ENCODE measurements at regions not wholly inside any gene's neighbourhood (a gene's known extent, or its start where the extent isn't known, plus 50 kb on each side); places are given as distances from the start of the nearest gene placed in this dataset.

DNA sequence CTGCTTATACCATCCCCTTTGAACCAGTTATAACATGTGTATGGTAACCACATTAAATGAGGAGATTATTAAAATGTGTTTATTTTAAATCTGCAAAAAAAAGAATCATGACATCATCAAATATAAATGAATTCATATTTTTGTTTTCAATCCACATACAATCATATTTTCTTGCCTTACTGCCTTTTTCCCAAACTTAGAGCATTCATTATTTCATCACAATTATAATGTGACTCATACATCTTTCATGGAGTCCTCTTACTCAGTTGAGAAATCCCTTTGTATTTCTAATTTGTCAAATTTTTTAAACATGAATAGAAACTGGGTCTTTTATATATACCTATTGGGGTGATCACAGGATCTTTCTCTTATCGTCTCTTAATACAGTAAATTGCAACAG is 909.6 kb downstream of the DSC3 start:
- no peaks in the 10 kb centered on the region for H3K9me3 ChIP-seq (ENCODE audit: control insufficient read depth, low read depth, low read length)

More for the DNA sequence above, 909.6 kb downstream of the DSC3 start:
- Mint-ChIP-seq H3K27ac (no peak overlapping the region), H3K9me3 (peaks cover 0 to 5% of the 10 kb centered on the region in 2 experiments; a peak in 2 of 5 replicates), H3K4me1 (no peaks in the 10 kb centered on the region), H3K4me3 (no peak overlapping the region), H3K36me3 (ENCODE audit: insufficient read depth in 1 of 3, low read depth in 3 of 3) (no peaks in the 10 kb centered on the region; a peak in 1 of 7 replicates), H3K27me3 (ENCODE audit: low read depth) (no peaks in the 10 kb centered on the region)
- H2AFZ ChIP-seq (ENCODE audit: low read length) = no peak overlapping the region
- H3K18ac ChIP-seq (ENCODE audit: insufficient read length, low read depth, low read length) = no peak overlapping the region
- no peak overlapping the region for H2AK5ac ChIP-seq (ENCODE audit: insufficient read length, low read length)
- no peak overlapping the region for H3K23ac ChIP-seq (ENCODE audit: insufficient read length, low read depth, low read length)
- H3K4me2 ChIP-seq (ENCODE audit: insufficient read depth, insufficient read length, low read length) = no peak overlapping the region
- no peak overlapping the region for H3K14ac ChIP-seq (ENCODE audit: insufficient read depth, low read length)
- H4K91ac ChIP-seq (ENCODE audit: insufficient read length, low read depth, low read length) = no peak overlapping the region
- no peaks in the 10 kb centered on the region for H3K27me3 ChIP-seq (ENCODE audit: insufficient read depth, low read length)
- no peaks in the 10 kb centered on the region for H3K23me2 ChIP-seq (ENCODE audit: insufficient read length, low read depth, low read length, poor library complexity, severe bottlenecking)
- no peak overlapping the region for H2BK15ac ChIP-seq (ENCODE audit: low read depth, low read length)
- no peak overlapping the region for H4K8ac ChIP-seq (replicated peaks; ENCODE audit: insufficient read length, low read depth, low read length)
- H3K4ac ChIP-seq (ENCODE audit: low read depth, low read length) = no peak overlapping the region
- H2BK5ac ChIP-seq (ENCODE audit: insufficient read length, low read length) = no peak overlapping the region
- H3K79me2 ChIP-seq (ENCODE audit: insufficient read depth, low read length) = no peaks in the 10 kb centered on the region
- no CpG with 5 or more reads among the region's 1 CpG for whole genome bisulfite sequencing (ENCODE audit: extremely low coverage, insufficient read length, low lambda C conversion rate)
- H3K9ac ChIP-seq (ENCODE audit: extremely low read depth, insufficient read length, low read length) = no peak overlapping the region
- H3K56ac ChIP-seq (ENCODE audit: insufficient read length, low read depth, low read length) = no peak overlapping the region
- DNase-seq = no peak
- no peak overlapping the region for H3T11ph ChIP-seq (ENCODE audit: low read length)
- no peaks in the 10 kb centered on the region for H3K4me1 ChIP-seq (ENCODE audit: insufficient read depth, low read length)
- no peak overlapping the region for H3K27ac ChIP-seq (ENCODE audit: insufficient read length, low read depth, low read length)
- TF ChIP-seq, protein P1, sequence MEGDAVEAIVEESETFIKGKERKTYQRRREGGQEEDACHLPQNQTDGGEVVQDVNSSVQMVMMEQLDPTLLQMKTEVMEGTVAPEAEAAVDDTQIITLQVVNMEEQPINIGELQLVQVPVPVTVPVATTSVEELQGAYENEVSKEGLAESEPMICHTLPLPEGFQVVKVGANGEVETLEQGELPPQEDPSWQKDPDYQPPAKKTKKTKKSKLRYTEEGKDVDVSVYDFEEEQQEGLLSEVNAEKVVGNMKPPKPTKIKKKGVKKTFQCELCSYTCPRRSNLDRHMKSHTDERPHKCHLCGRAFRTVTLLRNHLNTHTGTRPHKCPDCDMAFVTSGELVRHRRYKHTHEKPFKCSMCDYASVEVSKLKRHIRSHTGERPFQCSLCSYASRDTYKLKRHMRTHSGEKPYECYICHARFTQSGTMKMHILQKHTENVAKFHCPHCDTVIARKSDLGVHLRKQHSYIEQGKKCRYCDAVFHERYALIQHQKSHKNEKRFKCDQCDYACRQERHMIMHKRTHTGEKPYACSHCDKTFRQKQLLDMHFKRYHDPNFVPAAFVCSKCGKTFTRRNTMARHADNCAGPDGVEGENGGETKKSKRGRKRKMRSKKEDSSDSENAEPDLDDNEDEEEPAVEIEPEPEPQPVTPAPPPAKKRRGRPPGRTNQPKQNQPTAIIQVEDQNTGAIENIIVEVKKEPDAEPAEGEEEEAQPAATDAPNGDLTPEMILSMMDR (conservative IDR thresholded peaks at IDR 0.05) = no peak
- no peaks in the 10 kb centered on the region for H3K79me1 ChIP-seq (ENCODE audit: insufficient read depth, low read depth, low read length, poor library complexity, severe bottlenecking)
- no peak overlapping the region for H2BK12ac ChIP-seq (ENCODE audit: insufficient read length, low read depth, low read length)
- H4K20me1 ChIP-seq (ENCODE audit: control insufficient read depth, insufficient read depth, insufficient read length) = no peaks in the 10 kb centered on the region
- H2BK20ac ChIP-seq (ENCODE audit: low read depth, low read length, poor library complexity, severe bottlenecking) = no peak overlapping the region
- no peak overlapping the region for H4K5ac ChIP-seq (ENCODE audit: insufficient read length, low read depth, low read length)
- no peak overlapping the region for H2BK120ac ChIP-seq (ENCODE audit: low read depth, low read length, poor library complexity, severe bottlenecking)
